GM19043 (cell line): ENCODE measurements at regions not wholly inside any gene's neighbourhood (a gene's known extent, or its start where the extent isn't known, plus 50 kb on each side); places are given as distances from the start of the nearest gene placed in this dataset.
"Not testable (repeated sequence)": the region's sequence is repeated elsewhere in the genome, so short reads cannot be mapped to it uniquely, and the experiment has no call there.

Experiments used
- ATAC-seq: cut with Tn5 transposase; IDR thresholded peaks from one replicate; pipeline ENCODE4 v1.9.1; 2021; ENCODE audit warnings: low read depth; ENCODE audit not compliant: unreplicated experiment

DNA sequence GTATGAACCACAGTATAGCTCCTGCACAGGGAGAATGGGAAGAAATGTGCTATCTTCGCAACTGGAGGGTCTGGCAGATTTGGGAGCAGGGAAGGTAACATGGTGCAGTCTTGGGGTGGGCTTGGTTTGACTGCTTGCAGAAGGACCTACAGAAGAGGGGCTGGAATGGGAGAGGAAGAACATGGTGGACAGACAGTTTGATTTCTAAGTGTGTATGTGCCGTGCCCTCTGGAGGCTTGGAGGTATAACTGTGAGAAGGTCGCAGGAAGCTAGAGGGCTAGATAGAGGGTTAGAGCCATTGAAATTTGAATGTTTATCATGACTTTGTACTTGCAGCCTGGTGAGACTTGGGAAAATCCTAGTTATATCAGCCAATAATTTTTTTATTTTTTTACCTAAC lies 169.2 kb downstream of the SQOR start:
- no peak for ATAC-seq

DNA sequence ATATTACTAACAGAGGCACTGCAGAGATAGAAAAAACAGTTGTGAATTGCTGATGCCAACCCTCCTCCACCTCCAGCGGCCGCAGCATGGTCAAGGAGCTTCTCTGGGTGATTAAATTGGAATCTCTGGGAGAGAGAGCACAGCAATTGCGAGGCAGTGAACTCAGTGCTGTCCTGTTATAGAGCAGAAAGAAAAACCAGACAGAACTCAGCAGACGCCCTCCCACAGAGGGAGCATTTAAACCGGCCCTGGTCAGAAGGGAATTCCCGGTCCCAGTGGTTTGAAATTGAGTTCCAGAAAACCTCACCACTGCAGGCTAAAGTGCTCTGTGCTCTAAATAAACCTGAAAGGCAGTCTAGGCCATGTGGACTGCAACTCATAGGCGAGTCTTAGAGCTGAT lies 175.4 kb downstream of the SQOR start:
- ATAC-seq, result no peak

- ATAC-seq, result no peak
Observed at GRCh38 chr15:45812200-45812599, 177.4 kb downstream of the SQOR start.

DNA sequence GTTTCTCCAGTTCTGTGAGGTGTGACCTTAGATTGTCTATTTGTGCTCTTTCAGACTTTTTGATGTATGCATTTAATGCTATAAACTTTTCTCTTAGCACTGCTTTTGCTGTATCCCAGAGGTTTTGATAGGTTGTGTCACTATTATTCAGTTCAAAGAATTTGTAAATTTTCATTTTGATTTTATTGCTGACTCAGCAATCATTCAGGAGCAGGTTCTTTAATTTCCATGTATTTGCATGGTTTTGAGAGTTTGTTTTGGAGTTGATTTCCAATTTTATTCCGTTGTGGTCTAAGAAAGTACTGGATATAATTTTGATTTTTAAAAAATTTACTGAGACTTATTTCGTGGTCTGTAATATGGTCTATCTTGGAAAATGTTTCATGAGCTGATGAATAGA lies 182.7 kb downstream of the SQOR start:
- not testable (repeated sequence) for ATAC-seq

GRCh38 chr15:45821390-45821789 lies 186.6 kb downstream of the SQOR start:
- ATAC-seq, result no peak

GRCh38 chr15:45822968-45823367 lies 188.1 kb downstream of the SQOR start:
- ATAC-seq, result not testable (repeated sequence)

DNA sequence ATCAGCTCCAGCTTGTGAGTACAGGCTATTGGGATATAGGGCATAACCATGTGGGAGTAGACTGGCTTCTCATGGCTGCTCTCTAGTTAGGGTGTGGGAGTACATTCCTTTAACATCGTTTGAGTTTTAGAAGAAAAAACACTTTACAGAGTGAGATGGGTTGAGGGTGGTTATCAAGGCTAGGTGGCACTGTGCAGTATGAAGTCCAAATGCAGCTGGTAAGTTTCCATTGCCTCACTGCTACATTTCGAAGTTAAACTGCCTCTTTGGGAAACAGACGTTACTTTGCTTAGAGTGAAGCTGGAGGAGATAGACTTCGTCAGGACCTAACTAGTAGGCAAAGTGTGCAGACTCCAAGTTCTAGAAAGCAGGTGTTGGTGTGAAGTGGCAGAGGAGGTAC lies 192.4 kb downstream of the SQOR start:
- no peak for ATAC-seq

DNA sequence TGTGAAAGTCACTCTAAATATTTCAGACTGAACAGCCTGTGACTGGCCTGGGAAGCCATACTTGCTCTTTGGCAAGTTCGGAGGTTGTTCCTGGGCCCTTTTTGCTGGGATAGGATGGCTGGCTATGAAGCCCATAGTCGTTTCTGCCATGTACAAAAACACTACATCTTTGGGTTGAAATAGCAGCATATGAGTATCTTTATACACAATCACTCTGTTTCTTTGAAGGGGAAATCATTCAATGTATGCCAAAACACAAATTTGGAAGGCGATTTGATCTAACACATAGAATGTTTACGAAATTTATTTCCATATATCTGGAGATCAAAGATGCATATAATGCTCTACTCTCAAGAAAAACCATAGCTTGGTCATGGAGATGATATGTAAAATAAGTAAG lies 192.9 kb downstream of the SQOR start:
- no peak for ATAC-seq

DNA sequence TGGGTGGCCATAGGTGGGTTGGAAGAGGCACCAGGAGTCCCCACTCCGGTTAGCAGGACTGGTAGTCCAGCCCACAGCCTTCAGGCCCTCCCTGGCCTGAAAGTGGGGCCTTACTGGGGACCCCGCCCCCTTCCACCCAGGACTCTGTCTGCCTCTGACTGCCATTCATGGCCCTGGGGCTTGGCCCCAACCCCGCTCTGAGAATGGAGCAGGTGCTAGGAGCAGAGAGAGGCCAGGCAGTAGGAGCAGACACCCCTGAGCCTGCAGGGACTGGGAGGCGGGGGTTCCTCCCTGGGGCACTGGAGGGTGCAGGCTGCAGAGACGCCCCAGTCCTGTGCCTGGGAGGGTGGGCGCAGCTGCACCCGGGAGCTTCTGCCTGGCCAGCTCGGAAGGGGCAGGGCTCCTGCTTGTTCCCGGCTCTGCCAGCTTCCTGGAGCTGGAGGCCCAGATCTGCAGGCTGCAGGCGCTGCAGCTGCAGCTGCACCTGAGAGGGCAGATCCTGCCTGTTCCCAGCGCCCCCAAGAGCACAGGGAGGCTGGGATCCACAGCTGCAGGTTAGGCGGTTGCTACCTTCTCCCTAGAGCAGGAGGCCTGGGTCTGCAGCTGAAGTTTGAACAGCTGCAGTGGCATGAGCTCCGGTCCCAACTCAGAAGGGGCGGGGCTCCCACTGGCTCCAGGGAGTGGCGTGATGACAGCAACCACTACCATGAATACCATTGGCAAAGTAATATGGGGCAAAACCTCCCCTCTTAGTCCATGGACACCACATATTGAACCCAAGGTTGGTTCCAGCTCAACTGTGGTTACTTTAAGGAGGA lies 194.7 kb downstream of the SQOR start:
- no peak for ATAC-seq

- no peak for ATAC-seq
Observed at GRCh38 chr15:45831787-45832186, 197.0 kb downstream of the SQOR start.

DNA sequence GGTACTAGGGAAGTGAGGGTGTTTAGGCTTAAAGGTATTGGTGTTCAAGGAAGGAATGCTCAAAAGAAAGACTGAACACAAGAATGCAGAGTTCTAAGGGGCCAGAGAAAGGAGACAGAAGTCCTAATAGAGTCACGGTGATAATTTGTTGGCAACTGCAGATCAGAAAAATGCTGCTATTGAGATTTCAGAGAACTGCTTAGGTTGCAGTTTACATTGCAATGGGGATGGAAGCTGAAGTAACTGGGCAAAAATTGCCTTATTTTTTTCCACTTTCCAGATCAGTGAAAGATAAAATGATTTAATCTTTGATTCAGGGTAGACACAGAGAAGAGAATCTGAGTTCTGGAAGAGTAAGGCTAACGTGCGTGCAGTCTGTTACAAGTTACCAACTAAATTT lies 199.8 kb downstream of the SQOR start:
- ATAC-seq, result no peak

GRCh38 chr15:45842151-45842550 lies 207.3 kb downstream of the SQOR start:
- no peak for ATAC-seq

GRCh38 chr15:45847645-45848044 lies 212.8 kb downstream of the SQOR start:
- no peak for ATAC-seq

GRCh38 chr15:45849136-45849535 lies 214.3 kb downstream of the SQOR start:
- ATAC-seq, result no peak

DNA sequence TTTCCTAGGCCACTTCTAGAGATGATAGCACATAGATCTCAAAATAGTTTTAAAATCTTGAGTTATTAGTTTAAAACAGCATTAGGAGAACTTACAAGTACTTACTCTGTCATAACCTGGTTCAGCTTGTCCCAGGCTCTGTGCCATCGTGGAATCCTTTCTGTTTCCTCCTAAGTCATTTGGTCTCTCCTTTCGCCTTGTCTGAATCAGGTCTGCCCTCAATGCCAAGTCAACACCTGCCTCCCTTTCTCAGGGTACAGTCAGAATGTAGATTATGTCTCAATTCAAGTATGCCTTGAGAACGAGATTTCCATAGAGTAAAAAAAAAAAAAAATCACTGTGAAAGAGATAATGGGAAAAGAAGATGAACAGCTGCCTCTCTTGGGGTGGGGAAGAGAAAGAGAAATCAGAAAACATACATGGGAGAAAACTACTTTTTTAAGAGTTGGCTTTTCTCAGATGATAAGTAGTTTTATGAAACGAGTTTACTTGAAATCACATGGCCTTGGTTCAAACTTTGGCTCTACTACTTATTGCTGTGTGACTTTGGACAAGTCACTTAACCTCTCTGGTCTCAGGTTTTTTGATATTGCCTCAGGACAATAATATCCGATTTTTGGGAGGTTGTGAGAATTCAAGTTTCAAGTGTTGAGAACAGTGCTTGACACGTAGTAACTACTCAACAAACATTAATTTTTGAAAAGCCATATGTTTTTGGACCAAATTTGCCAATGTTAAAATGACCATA lies 219.8 kb downstream of the SQOR start:
- no peak for ATAC-seq

DNA sequence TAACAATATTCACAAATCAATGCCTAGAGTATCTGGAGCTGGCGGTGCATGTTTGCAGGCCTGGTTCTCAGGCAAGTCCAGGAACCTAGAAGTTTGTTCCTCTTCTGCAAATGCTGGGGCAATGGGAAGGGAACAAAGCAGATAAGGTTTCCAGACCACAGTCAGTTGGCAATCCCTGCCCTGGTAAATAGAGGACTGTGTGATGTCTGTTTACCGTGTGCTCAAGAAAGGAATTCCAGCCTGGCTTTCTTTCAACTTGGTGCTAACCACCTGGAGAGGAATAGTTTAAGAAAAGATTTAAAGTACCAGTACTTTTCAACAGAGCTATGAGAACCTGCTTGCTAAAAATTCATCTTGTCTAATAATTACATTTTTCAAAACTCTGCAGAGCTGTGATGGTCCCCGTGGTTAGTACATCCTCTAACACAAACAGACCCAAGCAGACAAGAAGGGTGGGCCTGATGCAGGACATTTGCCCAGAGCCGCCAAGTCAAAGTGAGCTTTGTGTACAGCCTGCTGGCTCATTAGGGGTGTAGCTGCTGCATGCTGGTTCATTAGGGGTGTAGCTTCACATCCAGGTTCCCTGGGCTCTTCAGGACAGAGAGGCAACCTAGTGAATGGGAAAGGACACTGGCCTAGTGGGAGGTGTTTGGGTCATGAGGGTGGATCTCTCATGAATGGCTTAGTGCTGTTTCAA lies 220.5 kb downstream of the SQOR start:
- no peak for ATAC-seq

DNA sequence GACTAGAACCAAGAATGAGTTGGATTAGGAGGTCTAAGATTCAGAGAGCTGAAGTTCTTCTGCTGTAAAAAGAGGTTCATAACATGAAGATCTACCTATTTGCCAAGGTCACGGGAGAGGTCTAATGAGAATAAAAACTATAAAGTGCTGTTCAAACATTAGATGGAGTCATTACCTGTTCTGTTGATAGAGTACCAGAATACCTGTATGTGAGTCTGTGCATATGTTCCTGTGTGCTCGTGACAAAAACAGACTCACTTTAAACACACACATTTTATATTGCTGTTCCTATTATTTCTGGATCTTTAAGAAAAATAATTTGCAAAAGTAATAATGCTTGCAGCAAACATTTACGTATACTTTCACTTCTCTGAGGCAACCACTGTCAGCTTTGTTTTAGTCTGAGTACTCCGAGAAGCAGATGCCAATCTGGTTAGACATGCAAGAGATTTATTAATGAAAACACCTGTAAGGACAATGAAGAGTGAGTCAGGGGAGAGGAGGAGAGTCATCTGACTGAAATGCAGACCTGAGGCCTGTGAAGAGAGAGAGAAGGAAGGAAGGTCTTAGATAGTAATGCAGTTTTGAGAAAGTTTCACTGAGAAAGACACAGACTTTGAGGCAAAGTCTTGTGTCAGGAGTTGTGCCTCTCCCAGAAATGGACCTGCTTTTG lies 221.2 kb downstream of the SQOR start:
- no peak for ATAC-seq

- no peak for ATAC-seq
Observed at GRCh38 chr15:45857291-45857690, 222.5 kb downstream of the SQOR start.

GRCh38 chr15:45858491-45858890 lies 223.7 kb downstream of the SQOR start:
- ATAC-seq, result no peak

- no peak for ATAC-seq
Observed at GRCh38 chr15:45862034-45862433, 227.2 kb downstream of the SQOR start.
